ENCODE measurements at regions not wholly inside any gene's neighbourhood (a gene's known extent, or its start where the extent isn't known, plus 50 kb on each side); places are given as distances from the start of the nearest gene placed in this dataset.
"Not testable (repeated sequence)": the region's sequence is repeated elsewhere in the genome, so short reads cannot be mapped to it uniquely, and the experiment has no call there.

GRCh38 chr5:104071887-104072286, 509.3 kb upstream of the NUDT12 start:
- DNase-seq (ENCODE audit: extremely low spot score, insufficient read length, low read depth) (no peak), FAIRE-seq (no peak)

- DNase-seq (ENCODE audit: extremely low spot score, insufficient read length, low read depth) (no peak), FAIRE-seq (no peak)
Observed at GRCh38 chr5:104062621-104063377, 500.2 kb upstream of the NUDT12 start.

GRCh38 chr5:104061707-104062106, 499.1 kb upstream of the NUDT12 start:
- FAIRE-seq (no peak), DNase-seq (ENCODE audit: extremely low spot score, insufficient read length, low read depth) (no peak)

GRCh38 chr5:104053353-104053649, 490.7 kb upstream of the NUDT12 start:
- FAIRE-seq: no peak
- no peak for DNase-seq (ENCODE audit: extremely low spot score, insufficient read length, low read depth)

GRCh38 chr5:104052558-104053352, 490.2 kb upstream of the NUDT12 start:
- no peak for FAIRE-seq
- DNase-seq (ENCODE audit: extremely low spot score, insufficient read length, low read depth): no peak

- FAIRE-seq (no peak), DNase-seq (ENCODE audit: extremely low spot score, insufficient read length, low read depth) (no peak)
Observed at GRCh38 chr5:104050436-104050835, 487.8 kb upstream of the NUDT12 start.

GRCh38 chr5:104049752-104050151, 487.2 kb upstream of the NUDT12 start:
- no peak for FAIRE-seq

GRCh38 chr5:104048231-104048630, 485.6 kb upstream of the NUDT12 start:
- FAIRE-seq (no peak), DNase-seq (ENCODE audit: extremely low spot score, insufficient read length, low read depth) (no peak)

More at GRCh38 chr5:104049752-104050151, 487.2 kb upstream of the NUDT12 start:
- no peak for DNase-seq (ENCODE audit: extremely low spot score, insufficient read length, low read depth)

GRCh38 chr5:104045987-104046386, 483.4 kb upstream of the NUDT12 start:
- DNase-seq (ENCODE audit: extremely low spot score, insufficient read length, low read depth) (no peak), FAIRE-seq (no peak)

- not testable (repeated sequence) for DNase-seq (ENCODE audit: extremely low spot score, insufficient read length, low read depth); FAIRE-seq
Observed at GRCh38 chr5:104039871-104040270, 477.3 kb upstream of the NUDT12 start.

- not testable (repeated sequence) for FAIRE-seq; DNase-seq (ENCODE audit: extremely low spot score, insufficient read length, low read depth)
Observed at GRCh38 chr5:104037136-104037535, 474.5 kb upstream of the NUDT12 start.

GRCh38 chr5:104033186-104033585, 470.6 kb upstream of the NUDT12 start:
- FAIRE-seq; DNase-seq (ENCODE audit: extremely low spot score, insufficient read length, low read depth): not testable (repeated sequence)

- DNase-seq (ENCODE audit: extremely low spot score, insufficient read length, low read depth) (no peak), FAIRE-seq (no peak)
Observed at GRCh38 chr5:104024538-104024937, 461.9 kb upstream of the NUDT12 start.

GRCh38 chr5:104023739-104024138, 461.1 kb upstream of the NUDT12 start:
- FAIRE-seq: no peak

GRCh38 chr5:104019956-104020355, 457.4 kb upstream of the NUDT12 start:
- DNase-seq (ENCODE audit: extremely low spot score, insufficient read length, low read depth) (no peak), FAIRE-seq (no peak)

More at GRCh38 chr5:104023739-104024138, 461.1 kb upstream of the NUDT12 start:
- no peak for DNase-seq (ENCODE audit: extremely low spot score, insufficient read length, low read depth)

- DNase-seq (ENCODE audit: extremely low spot score, insufficient read length, low read depth) (no peak), FAIRE-seq (no peak)
Observed at GRCh38 chr5:104018299-104018698, 455.7 kb upstream of the NUDT12 start.

GRCh38 chr5:104016646-104017045, 454.1 kb upstream of the NUDT12 start:
- FAIRE-seq (no peak), DNase-seq (ENCODE audit: extremely low spot score, insufficient read length, low read depth) (no peak)

- FAIRE-seq: no peak
Observed at GRCh38 chr5:104015765-104016164, 453.2 kb upstream of the NUDT12 start.

GRCh38 chr5:104002783-104003182, 440.2 kb upstream of the NUDT12 start:
- FAIRE-seq; DNase-seq (ENCODE audit: extremely low spot score, insufficient read length, low read depth): not testable (repeated sequence)

More at GRCh38 chr5:104015765-104016164, 453.2 kb upstream of the NUDT12 start:
- DNase-seq (ENCODE audit: extremely low spot score, insufficient read length, low read depth): no peak

- DNase-seq (ENCODE audit: extremely low spot score, insufficient read length, low read depth): no peak
- FAIRE-seq: no peak
Observed at GRCh38 chr5:104001136-104001535, 438.5 kb upstream of the NUDT12 start.

- FAIRE-seq: no peak
- no peak for DNase-seq (ENCODE audit: extremely low spot score, insufficient read length, low read depth)
Observed at GRCh38 chr5:103993031-103993430, 430.4 kb upstream of the NUDT12 start.
